NCI-H2171 treated with DMSO at 0.1 percent for 48 hours (cell line): ENCODE measurements at regions not wholly inside any gene's neighbourhood (a gene's known extent, or its start where the extent isn't known, plus 50 kb on each side); places are given as distances from the start of the nearest gene placed in this dataset.

Source experiments
- DNase-seq: peaks from one replicate; lab custom pipeline; 2025; lab: John Stamatoyannopoulos, UW

GRCh38 chr4:62344474-62344873, 1144.3 kb downstream of the ADGRL3 start:
- DNase-seq = no peak

DNA sequence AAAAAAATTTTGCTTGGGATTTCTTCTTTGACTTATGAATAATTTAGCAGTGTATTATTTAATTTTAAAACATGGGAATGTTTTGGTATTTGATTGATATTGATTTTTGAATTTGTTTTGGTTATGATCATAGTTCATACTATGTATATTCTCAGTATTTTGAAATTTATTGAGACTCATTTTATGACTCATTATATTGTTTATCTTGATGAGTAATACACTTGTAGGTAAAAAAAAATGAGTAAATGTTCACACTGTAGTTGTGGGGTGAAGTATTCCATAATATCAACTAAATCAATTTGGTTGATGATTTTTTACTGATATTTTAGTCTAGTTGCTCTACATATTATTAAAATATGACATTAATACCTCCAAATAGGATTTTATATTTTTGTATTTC, 1142.2 kb downstream of the ADGRL3 start:
- no peak for DNase-seq

DNA sequence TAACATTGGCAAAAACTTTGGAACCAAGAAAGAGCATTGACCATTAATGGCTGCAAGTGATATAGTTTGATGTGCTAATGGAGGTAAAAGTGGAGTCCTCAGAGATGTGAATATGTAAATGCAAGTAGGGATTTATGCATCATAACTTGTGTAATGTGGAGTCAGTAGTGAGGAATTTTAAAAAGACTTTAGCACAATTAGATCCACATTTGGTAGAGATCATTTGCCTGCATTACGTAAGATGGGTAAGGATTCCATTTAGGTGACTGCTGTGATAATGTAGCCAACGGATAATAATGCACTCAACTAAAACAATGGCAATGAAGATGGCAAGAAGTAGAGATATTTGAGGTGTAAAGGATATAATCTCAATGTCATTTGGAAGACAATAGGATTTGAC, 1128.4 kb downstream of the ADGRL3 start:
- DNase-seq = no peak

DNA sequence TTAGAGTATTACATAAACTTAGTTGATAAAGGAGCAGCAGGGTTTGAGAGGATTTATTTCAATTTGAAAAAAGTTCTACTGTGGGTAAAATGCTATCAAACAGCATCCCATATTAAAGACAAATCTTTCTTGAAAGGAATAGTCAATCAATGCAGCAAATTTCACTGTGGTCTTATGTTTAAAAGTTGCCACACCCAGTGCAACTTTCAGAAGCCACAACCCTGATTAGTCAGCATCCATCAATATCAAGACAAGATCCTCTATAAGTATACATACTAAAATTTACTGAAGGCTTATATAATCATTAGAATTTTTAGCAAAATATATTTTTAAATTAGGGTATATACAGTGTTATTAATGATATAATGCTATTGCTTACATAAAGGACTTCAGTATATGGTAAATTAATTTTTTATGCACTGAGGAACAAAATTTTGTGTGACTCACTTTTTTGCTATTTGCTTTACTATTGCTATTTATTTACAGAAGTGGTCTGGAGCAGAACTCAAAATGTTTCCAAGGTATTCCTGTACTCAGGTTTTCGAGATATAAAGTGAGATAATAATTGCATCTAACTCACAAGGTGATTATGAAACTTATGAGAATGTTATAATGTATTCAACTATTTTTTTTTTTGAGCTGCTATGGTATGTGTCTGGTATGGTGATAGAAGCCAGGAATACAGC, 1127.6 kb downstream of the ADGRL3 start:
- DNase-seq = no peak

GRCh38 chr4:62324215-62324614, 1124.1 kb downstream of the ADGRL3 start:
- no peak for DNase-seq

DNA sequence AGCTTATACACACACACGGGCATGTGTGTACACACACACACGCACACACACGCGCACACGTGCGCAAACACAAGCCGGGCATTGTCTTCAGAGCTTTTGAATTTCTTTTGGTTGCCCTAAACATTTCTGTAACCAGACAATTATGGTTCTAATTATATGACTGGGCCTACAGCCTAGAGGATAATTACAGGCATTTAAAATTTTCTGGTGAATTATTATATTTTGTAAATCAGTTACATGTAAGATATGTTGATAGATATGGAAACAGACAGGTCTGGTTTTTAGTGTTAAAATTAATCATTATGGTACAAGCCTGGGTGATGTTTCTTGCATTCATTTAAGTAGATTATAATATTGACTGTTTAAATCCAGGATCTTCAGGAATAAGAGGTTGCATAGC, 1120.5 kb downstream of the ADGRL3 start:
- no peak for DNase-seq

- no peak for DNase-seq
Measured at GRCh38 chr4:62302710-62303109, 1102.6 kb downstream of the ADGRL3 start.

DNA sequence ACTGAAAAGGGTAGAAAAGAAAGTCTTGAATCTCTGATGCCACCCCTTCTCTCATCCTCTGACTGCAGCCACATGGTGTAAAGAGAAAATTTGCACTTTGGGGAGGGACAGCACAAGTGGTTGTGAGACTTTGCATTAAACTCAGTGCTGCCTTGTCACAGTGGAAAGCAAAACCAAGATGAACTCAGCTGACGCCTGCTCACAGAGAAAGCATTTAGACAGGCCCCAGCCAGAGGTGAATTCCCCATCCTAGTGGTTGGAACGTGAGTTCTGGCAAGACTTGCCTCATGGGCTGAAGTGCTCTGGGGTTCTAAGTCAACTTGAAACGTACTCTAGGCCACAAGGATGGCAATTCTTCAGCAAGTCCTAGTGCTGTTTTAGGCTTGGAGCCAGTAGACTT, 1101.4 kb downstream of the ADGRL3 start:
- DNase-seq = no peak

GRCh38 chr4:62293551-62293950, 1093.4 kb downstream of the ADGRL3 start:
- DNase-seq = no peak

DNA sequence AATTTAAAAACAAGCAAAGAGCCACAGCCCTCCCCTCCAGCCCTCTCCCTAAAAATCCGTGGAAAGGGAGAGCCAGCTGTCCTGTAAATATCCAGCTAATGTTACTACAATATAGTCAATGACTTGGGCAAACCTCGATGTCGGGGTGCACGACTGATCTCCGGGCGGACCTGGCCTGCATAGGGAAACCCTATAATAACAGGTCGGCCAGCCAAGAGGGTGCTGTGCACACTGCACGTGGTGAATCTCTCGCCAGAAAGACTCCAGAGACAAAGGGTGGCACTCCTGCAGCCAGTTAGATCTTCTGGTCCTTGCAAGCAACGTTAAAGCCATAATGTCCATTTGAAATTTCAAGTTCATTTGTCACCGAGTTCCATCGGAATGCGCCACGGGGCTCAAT, 1092.8 kb downstream of the ADGRL3 start:
- DNase-seq = no peak

DNA sequence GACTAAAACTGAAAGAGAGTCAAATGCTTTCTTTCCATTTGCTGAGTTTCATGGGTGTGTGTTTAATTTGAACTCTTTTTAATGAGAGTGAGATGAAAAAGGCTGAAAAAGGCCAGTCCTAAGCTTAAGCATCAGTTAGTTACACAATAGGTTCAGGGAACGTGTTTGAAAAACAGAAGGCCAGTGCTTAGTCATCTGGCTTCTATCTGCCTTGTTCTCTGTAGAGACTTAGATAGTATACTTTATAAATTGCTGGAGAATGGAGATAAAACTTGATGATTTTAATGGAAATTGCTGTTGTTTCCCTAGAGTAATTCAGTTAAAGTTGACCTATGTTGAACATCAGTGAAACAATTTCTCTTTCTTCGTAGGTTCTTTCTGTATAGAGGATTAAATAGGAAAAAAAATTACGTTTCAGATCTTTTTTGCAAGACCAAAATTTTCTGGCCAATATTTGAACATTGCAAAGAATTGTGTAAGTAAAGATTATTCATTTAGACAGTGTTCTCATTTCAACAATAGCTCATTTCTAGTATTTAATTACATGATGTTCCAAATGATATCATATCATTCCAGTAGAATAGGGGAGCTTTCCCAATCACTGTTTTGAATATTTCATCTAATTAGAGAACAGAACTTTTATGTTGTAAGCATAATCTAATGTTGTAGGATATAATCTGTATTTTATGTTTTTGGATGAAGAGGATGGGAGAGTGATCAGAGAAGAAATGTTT, 1088.8 kb downstream of the ADGRL3 start:
- DNase-seq = no peak

DNA sequence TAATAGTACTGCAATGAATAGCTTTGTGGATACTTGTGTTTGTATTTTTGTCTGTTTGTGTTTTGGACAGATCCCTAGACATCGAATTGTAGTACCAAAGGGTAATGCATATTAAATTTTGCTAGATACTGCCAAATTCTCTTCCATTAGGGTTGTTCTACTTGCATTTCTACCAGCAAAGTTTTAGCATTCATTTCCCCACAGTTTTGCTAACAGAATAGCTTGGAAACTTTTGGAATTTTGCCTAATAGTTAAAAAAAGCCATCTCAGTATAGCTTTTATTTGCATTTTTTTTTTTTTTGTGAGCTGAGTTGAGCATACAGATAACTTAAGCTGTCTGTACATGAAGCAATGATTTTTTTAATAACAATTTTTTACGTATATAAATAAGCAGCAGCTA, 1084.9 kb downstream of the ADGRL3 start:
- no peak for DNase-seq

DNA sequence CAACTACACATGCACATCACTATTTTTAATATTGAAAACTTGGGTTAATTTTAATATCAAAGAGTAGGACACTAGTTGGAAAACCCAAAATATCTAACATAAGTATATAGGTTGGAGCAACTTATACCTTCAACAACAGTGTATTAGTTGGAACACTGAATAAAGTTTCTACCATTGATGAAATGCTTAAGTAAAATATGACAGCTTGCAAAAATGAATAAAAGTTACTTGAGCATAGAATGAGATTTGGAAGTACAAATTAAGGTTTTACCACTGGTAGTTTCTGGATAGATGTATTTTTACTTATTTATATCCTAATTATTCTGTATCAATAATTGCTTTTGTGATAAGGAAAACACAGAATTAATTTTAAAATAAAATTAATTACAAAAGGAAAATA, 1079.6 kb downstream of the ADGRL3 start:
- DNase-seq = no peak

GRCh38 chr4:62275470-62275869, 1075.3 kb downstream of the ADGRL3 start:
- DNase-seq = no peak

DNA sequence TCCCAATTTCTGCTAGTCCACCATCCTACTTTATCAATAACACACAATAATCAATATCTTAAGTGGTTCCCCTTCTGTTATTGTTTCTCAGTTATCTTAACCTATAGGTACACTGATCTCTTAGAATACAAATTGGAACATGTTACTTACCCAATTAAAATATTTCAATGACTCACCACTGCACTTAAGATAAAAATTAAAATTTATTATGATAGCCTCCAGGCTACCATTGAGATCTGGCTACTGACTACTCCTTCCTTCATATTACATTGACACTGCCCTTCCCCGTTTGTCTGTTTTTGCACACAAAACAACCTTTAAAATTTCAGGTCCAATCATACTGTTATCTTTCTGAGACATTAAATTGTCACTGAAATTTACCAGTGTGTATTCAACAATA, 1074.7 kb downstream of the ADGRL3 start:
- no peak for DNase-seq

DNA sequence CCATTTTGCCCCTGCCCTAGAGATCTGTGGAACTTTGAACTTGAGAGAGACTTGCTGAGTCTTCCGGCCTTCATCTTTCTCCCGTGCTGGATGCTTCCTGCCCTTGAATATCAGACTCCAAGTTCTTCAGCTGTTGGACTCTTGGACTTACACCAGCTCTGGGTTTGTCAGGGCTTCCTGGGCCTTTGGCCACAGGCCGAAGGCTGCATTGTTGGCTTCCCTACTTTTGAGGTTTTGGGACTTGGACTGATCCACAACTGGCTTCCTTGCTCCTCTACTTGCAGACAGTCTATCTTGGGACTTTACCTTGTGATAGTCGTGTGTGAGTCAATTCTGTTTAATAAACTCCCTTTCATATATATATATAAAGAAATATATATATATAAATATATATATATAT, 1071.0 kb downstream of the ADGRL3 start:
- no peak for DNase-seq

- DNase-seq = no peak
Measured at GRCh38 chr4:62269918-62270317, 1069.8 kb downstream of the ADGRL3 start.

DNA sequence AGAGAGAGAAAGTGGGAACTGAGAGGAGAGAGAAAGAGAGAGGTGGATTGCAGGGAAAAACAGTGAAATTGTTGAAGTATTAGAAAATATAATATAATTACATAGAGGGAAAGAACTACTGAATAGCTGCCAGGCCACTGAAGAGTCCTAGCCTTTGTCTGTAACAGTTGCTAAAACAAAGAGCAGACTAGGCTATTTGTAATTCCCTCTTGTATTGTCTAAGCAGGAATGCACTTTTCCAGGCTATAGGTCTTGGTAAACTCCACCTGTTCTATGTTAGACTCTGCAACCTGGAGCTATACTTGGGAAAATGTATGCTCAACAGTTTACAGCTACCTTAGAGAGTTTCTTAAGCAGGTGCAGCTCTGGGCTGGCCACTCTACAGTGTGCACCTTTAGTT, 1063.3 kb downstream of the ADGRL3 start:
- DNase-seq = no peak

GRCh38 chr4:62262676-62263075, 1062.5 kb downstream of the ADGRL3 start:
- no peak for DNase-seq

DNA sequence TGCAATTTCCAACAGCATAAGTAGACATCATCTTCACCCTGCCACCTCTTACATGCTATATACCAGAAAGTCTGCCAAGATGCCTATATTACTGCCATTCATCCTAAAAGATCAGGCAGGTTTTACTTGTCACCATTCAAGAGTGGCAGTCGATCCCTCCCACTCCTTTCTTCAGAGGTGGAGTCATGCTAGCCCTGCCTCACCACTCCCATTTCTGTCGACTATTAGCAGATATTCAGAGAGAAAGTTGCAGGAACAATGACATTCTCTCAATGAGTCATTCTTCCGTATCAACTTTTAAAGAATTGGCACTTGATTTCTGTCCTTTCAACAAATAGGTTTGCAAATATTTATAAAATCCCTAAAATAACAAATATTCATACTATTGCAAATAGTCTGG, 1060.1 kb downstream of the ADGRL3 start:
- DNase-seq = no peak

GRCh38 chr4:62256479-62256878, 1056.4 kb downstream of the ADGRL3 start:
- no peak for DNase-seq

DNA sequence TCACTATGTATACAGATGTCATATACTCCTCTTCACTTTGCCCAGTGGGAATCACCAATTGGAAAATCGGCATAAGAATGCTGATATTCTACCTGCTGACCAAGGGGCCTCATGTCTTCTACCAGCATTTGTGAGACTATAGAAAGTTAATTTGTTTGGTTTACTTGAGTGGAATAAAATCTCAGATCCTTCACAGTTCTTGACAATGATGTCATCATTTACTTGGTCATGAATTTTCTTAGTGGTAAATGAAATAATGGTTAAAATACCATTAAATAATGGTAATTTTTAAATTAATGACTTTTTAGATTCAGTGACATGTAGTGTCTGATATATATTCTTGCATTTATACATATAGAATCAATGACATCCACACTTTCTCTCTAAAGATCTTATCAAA, 1052.6 kb downstream of the ADGRL3 start:
- no peak for DNase-seq

- no peak for DNase-seq
Measured at GRCh38 chr4:62250100-62250499, 1050.0 kb downstream of the ADGRL3 start.

GRCh38 chr4:62243895-62244294, 1043.8 kb downstream of the ADGRL3 start:
- DNase-seq = no peak
